ENCODE measurements at regions not wholly inside any gene's neighbourhood (a gene's known extent, or its start where the extent isn't known, plus 50 kb on each side); places are given as distances from the start of the nearest gene placed in this dataset.

DNA sequence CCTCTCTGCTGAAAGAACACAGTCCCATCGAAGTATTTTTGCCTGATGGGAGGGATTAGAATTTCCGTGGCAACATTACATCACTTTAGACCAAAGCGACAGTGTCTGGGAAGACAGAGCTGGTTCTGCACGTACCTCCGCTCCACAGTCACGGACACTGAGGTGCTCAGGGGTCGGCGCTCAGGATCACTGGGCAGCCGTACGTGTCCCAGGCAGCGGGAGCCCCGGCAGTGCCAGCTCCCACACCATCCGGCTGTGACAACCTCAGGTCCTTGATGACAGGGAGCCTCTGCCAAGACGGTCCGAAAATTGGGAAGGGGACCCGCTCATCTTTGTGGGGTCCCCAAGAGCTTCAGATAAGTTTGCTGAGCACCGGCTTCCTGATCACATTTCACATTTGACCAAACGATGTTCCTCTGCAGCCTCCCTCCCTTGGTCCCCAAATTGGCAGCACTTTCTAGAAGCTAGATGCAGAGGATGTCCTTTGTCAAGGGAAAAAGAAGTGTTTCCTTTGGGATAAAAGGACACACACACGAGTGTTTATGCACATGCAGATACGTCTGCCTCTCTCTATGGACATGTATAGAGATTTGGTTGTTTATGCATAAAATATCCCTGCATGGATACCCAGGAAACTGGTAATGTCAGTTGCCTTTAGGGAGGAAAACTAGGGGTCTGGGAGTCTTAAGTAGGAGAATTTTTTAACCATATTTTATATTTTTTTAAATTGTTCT lies 61.6 kb upstream of the LINC01488 start:
- no peak for DNase-seq (ENCODE audit: low read depth)
- TF ChIP-seq, protein P1, sequence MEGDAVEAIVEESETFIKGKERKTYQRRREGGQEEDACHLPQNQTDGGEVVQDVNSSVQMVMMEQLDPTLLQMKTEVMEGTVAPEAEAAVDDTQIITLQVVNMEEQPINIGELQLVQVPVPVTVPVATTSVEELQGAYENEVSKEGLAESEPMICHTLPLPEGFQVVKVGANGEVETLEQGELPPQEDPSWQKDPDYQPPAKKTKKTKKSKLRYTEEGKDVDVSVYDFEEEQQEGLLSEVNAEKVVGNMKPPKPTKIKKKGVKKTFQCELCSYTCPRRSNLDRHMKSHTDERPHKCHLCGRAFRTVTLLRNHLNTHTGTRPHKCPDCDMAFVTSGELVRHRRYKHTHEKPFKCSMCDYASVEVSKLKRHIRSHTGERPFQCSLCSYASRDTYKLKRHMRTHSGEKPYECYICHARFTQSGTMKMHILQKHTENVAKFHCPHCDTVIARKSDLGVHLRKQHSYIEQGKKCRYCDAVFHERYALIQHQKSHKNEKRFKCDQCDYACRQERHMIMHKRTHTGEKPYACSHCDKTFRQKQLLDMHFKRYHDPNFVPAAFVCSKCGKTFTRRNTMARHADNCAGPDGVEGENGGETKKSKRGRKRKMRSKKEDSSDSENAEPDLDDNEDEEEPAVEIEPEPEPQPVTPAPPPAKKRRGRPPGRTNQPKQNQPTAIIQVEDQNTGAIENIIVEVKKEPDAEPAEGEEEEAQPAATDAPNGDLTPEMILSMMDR (IDR thresholded peaks at IDR 0.05; ENCODE audit: insufficient read depth, low read depth, low read length, missing control alignments), result no peak
- no peak overlapping the region for H3K4me3 ChIP-seq (ENCODE audit: low read length)

- TF ChIP-seq, protein P1 (IDR thresholded peaks at IDR 0.05; ENCODE audit: insufficient read depth, low read depth, low read length, missing control alignments), result no peak
- no peak overlapping the region for H3K4me3 ChIP-seq (ENCODE audit: low read length)
- DNase-seq (ENCODE audit: low read depth), result no peak
Measured at GRCh38 chr11:69422645-69423044, 58.8 kb upstream of the LINC01488 start.

- TF ChIP-seq, protein P1 (IDR thresholded peaks at IDR 0.05; ENCODE audit: insufficient read depth, low read depth, low read length, missing control alignments), result no peak
Measured at GRCh38 chr11:69423181-69423580, 58.3 kb upstream of the LINC01488 start.

GRCh38 chr11:69423611-69424385 lies 57.7 kb upstream of the LINC01488 start:
- TF ChIP-seq, protein P1 (IDR thresholded peaks at IDR 0.05; ENCODE audit: insufficient read depth, low read depth, low read length, missing control alignments), result no peak
- no peak for DNase-seq (ENCODE audit: low read depth)
- no peak overlapping the region for H3K4me3 ChIP-seq (ENCODE audit: low read length)

More at GRCh38 chr11:69423181-69423580, 58.3 kb upstream of the LINC01488 start:
- no peak overlapping the region for H3K4me3 ChIP-seq (ENCODE audit: low read length)
- no peak for DNase-seq (ENCODE audit: low read depth)

DNA sequence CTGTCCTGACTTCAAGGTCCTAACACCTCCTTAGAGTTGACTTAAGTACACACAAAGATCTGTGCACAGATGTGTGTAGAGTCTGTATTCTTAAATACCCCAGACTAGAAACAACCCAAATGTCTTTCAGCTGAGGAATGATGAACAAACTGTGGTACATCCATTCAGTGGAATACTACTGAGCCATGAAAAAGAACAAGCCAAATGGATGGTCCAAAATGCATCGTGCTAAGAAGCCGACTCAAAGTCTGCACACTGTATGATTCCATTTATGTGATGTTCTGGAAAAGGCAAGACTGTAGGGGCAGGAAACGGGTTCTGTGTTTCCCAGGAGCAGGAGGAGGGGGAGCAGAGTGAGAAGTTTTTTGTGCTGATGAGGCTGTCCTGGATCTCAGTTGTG lies 56.7 kb upstream of the LINC01488 start:
- H3K4me3 ChIP-seq (ENCODE audit: low read length), result no peak overlapping the region
- TF ChIP-seq, protein P1 (IDR thresholded peaks at IDR 0.05; ENCODE audit: insufficient read depth, low read depth, low read length, missing control alignments), result no peak
- DNase-seq (ENCODE audit: low read depth), result no peak

GRCh38 chr11:69425444-69425843 lies 56.0 kb upstream of the LINC01488 start:
- TF ChIP-seq, protein P1 (IDR thresholded peaks at IDR 0.05; ENCODE audit: insufficient read depth, low read depth, low read length, missing control alignments), result no peak
- no peak for DNase-seq (ENCODE audit: low read depth)
- H3K4me3 ChIP-seq (ENCODE audit: low read length), result no peak overlapping the region
